ENCODE measurements at regions not wholly inside any gene's neighbourhood (a gene's known extent, or its start where the extent isn't known, plus 50 kb on each side); places are given as distances from the start of the nearest gene placed in this dataset.

- DNase-seq (ENCODE audit: low read depth): no peak
Observed at GRCh38 chr4:133869486-133869885, 332.1 kb downstream of the PABPC4L start.

GRCh38 chr4:133868856-133869255 lies 332.7 kb downstream of the PABPC4L start:
- no peak for DNase-seq (ENCODE audit: low read depth)

GRCh38 chr4:133866328-133866699 lies 335.3 kb downstream of the PABPC4L start:
- DNase-seq (ENCODE audit: low read depth): no peak

- no peak for DNase-seq (ENCODE audit: low read depth)
Observed at GRCh38 chr4:133865612-133866327, 335.8 kb downstream of the PABPC4L start.

- DNase-seq (ENCODE audit: low read depth): no peak
Observed at GRCh38 chr4:133863153-133863552, 338.4 kb downstream of the PABPC4L start.

- DNase-seq (ENCODE audit: low read depth): no peak
Observed at GRCh38 chr4:133856731-133857355, 344.7 kb downstream of the PABPC4L start.

- no peak for DNase-seq (ENCODE audit: low read depth)
Observed at GRCh38 chr4:133855001-133855400, 346.6 kb downstream of the PABPC4L start.

GRCh38 chr4:133839326-133839725 lies 362.3 kb downstream of the PABPC4L start:
- DNase-seq (ENCODE audit: low read depth): peak; percentile 14

- DNase-seq (ENCODE audit: low read depth): peak; percentile 52
Observed at GRCh38 chr4:133823177-133823576, 378.4 kb downstream of the PABPC4L start.

GRCh38 chr4:133812954-133813353 lies 388.6 kb downstream of the PABPC4L start:
- no peak for DNase-seq (ENCODE audit: low read depth)

GRCh38 chr4:133812236-133812635 lies 389.4 kb downstream of the PABPC4L start:
- no peak for DNase-seq (ENCODE audit: low read depth)

GRCh38 chr4:133808151-133808550 lies 393.4 kb downstream of the PABPC4L start:
- no peak for DNase-seq (ENCODE audit: low read depth)

- no peak for DNase-seq (ENCODE audit: low read depth)
Observed at GRCh38 chr4:133803341-133803740, 398.2 kb downstream of the PABPC4L start.

GRCh38 chr4:133802359-133803140 lies 399.0 kb downstream of the PABPC4L start:
- no peak for DNase-seq (ENCODE audit: low read depth)

GRCh38 chr4:133801883-133802282 lies 399.7 kb downstream of the PABPC4L start:
- DNase-seq (ENCODE audit: low read depth): no peak

GRCh38 chr4:133800966-133801365 lies 400.6 kb downstream of the PABPC4L start:
- no peak for DNase-seq (ENCODE audit: low read depth)

GRCh38 chr4:133799717-133800315 lies 401.8 kb downstream of the PABPC4L start:
- no peak for DNase-seq (ENCODE audit: low read depth)

GRCh38 chr4:133777661-133778060 lies 423.9 kb downstream of the PABPC4L start:
- DNase-seq (ENCODE audit: low read depth): no peak

GRCh38 chr4:133776961-133777360 lies 424.6 kb downstream of the PABPC4L start:
- DNase-seq (ENCODE audit: low read depth): no peak

- DNase-seq (ENCODE audit: low read depth): no peak
Observed at GRCh38 chr4:133776503-133776902, 425.1 kb downstream of the PABPC4L start.

- DNase-seq (ENCODE audit: low read depth): no peak
Observed at GRCh38 chr4:133775881-133776280, 425.7 kb downstream of the PABPC4L start.

GRCh38 chr4:133775469-133775868 lies 426.1 kb downstream of the PABPC4L start:
- DNase-seq (ENCODE audit: low read depth): no peak

GRCh38 chr4:133759428-133759827 lies 442.2 kb downstream of the PABPC4L start:
- DNase-seq (ENCODE audit: low read depth): no peak
